Mesenchymal stem cell (in vitro differentiated cells and primary cell): ENCODE measurements at regions not wholly inside any gene's neighbourhood (a gene's known extent, or its start where the extent isn't known, plus 50 kb on each side); places are given as distances from the start of the nearest gene placed in this dataset.

Experiments
- DNase-seq: peaks from one replicate; pipeline ENCODE4 v3.0.0-alpha.2; 2013
- H2AFZ ChIP-seq: one replicate; pipeline ENCODE4 v1.6.1; 2013; ENCODE audit warnings: low read depth, mild to moderate bottlenecking, control low read depth, inconsistent platforms, low read length, moderate library complexity
- H2AK5ac ChIP-seq: 2 replicates; pipeline ENCODE4 v1.6.1; 2013; ENCODE audit warnings: low read length, moderate library complexity, mild to moderate bottlenecking, inconsistent platforms; ENCODE audit not compliant: severe bottlenecking
- H2BK120ac ChIP-seq: one replicate; pipeline ENCODE4 v1.6.1; 2013; ENCODE audit warnings: low read depth, mild to moderate bottlenecking, inconsistent platforms, low read length, moderate library complexity
- H2BK12ac ChIP-seq, 2 experiments: one replicate each; pipeline ENCODE4 v1.6.1; 2013; ENCODE audit warnings: inconsistent platforms in 2 of 2, low read length in 2 of 2, mild to moderate bottlenecking in 2 of 2, moderate library complexity in 2 of 2, control low read depth in 1 of 2
- H2BK15ac ChIP-seq: one replicate; pipeline ENCODE4 v1.6.1; 2013; ENCODE audit warnings: mild to moderate bottlenecking, low read depth, inconsistent platforms; ENCODE audit not compliant: poor library complexity, severe bottlenecking
- H2BK5ac ChIP-seq: 2 replicates; pipeline ENCODE4 v1.6.1; 2013; ENCODE audit warnings: low read depth, mild to moderate bottlenecking, low read length, control low read depth, inconsistent platforms; ENCODE audit not compliant: poor library complexity, severe bottlenecking
- H3K14ac ChIP-seq, 2 experiments: one replicate each; pipeline ENCODE4 v1.6.1; 2013; ENCODE audit warnings: inconsistent platforms in 2 of 2, low read length in 2 of 2, control low read depth in 1 of 2, mild to moderate bottlenecking in 1 of 2, moderate library complexity in 1 of 2
- H3K18ac ChIP-seq, 2 experiments: one replicate each; pipeline ENCODE4 v1.6.1; 2013; ENCODE audit warnings: inconsistent platforms in 2 of 2, low read length in 2 of 2, control low read depth in 1 of 2, low read depth in 1 of 2, mild to moderate bottlenecking in 1 of 2
- H3K23ac ChIP-seq, 2 experiments: one replicate each; pipeline ENCODE4 v1.6.1; 2013; ENCODE audit warnings: inconsistent platforms in 2 of 2, low read length in 2 of 2, mild to moderate bottlenecking in 2 of 2, moderate library complexity in 2 of 2, control low read depth in 1 of 2
- H3K27ac ChIP-seq: 2 replicates; pipeline ENCODE4 v1.5.1; 2013; ENCODE audit warnings: mild to moderate bottlenecking, moderate library complexity, low read length, control low read depth, inconsistent platforms; ENCODE audit not compliant: poor library complexity, severe bottlenecking
- H3K27me3 ChIP-seq, 2 experiments: 2 replicates each; pipeline versions ENCODE4 v1.6.1 to v1.7.0; 2013; ENCODE audit warnings: low read length in 2 of 2, mild to moderate bottlenecking in 2 of 2, moderate library complexity in 2 of 2, control low read depth in 1 of 2, inconsistent platforms in 1 of 2; ENCODE audit not compliant: control insufficient read depth in 1 of 2, insufficient read depth in 1 of 2
- H3K36me3 ChIP-seq, 2 experiments: 2 replicates each; pipeline versions ENCODE4 v1.6.1 to v1.7.0; 2013; ENCODE audit warnings: low read length in 2 of 2, control low read depth in 1 of 2, inconsistent platforms in 1 of 2, low read depth in 1 of 2, mild to moderate bottlenecking in 1 of 2; ENCODE audit not compliant: insufficient read depth in 2 of 2, control insufficient read depth in 1 of 2
- H3K4ac ChIP-seq, 2 experiments: one replicate each; pipeline ENCODE4 v1.6.1; 2013; ENCODE audit warnings: inconsistent platforms in 2 of 2, low read length in 2 of 2, mild to moderate bottlenecking in 2 of 2, moderate library complexity in 2 of 2, control low read depth in 1 of 2, low read depth in 1 of 2
- H3K4me1 ChIP-seq: 2 replicates; pipeline ENCODE4 v1.6.1; 2013; ENCODE audit warnings: low read depth, low read length, control low read depth; ENCODE audit not compliant: control insufficient read depth, insufficient read depth
- H3K4me2 ChIP-seq: 2 replicates; pipeline ENCODE4 v1.6.1; 2013; ENCODE audit warnings: low read length, mild to moderate bottlenecking, inconsistent platforms; ENCODE audit not compliant: poor library complexity, severe bottlenecking
- H3K4me3 ChIP-seq, 2 experiments: 2 replicates each; pipeline versions ENCODE4 v1.5.1 to v1.7.0; 2013; ENCODE audit warnings: low read length in 2 of 2, mild to moderate bottlenecking in 2 of 2, control low read depth in 1 of 2, low read depth in 1 of 2; ENCODE audit not compliant: insufficient read depth in 1 of 2
- H3K79me1 ChIP-seq: replicated peaks from 2 replicates; pipeline ENCODE4 v1.6.1; 2013; ENCODE audit warnings: mild to moderate bottlenecking, control low read depth, low read length, inconsistent platforms; ENCODE audit not compliant: poor library complexity, severe bottlenecking
- H3K9ac ChIP-seq: 2 replicates; pipeline ENCODE4 v1.7.0; 2013; ENCODE audit warnings: mild to moderate bottlenecking, low read length, moderate library complexity
- H3K9me3 ChIP-seq: 2 replicates; pipeline ENCODE4 v1.7.0; 2013; ENCODE audit warnings: mild to moderate bottlenecking, low read length; ENCODE audit not compliant: control insufficient read depth
- H4K8ac ChIP-seq: one replicate; pipeline ENCODE4 v1.6.1; 2013; ENCODE audit warnings: inconsistent platforms, mild to moderate bottlenecking, low read length, moderate library complexity
- H4K91ac ChIP-seq: one replicate; pipeline ENCODE4 v1.6.1; 2013; ENCODE audit warnings: mild to moderate bottlenecking, low read length, inconsistent platforms
- WGBS: methylation state at CpG from one replicate; pipeline ENCODE4 v1.1.7; 2013; ENCODE audit warnings: mixed read lengths; 5-methylcytosine and 5-hydroxymethylcytosine counted together

GRCh38 chr4:14221176-14221575, 593.7 kb upstream of the BOD1L1 start:
- no peak overlapping the region for H3K27ac ChIP-seq
- no peak overlapping the region for H2AFZ ChIP-seq
- 79% methylated on average over 3 of the region's 3 CpGs for whole genome bisulfite sequencing
- H3K4me1 ChIP-seq = no peaks in the 10 kb centered on the region
- H4K8ac ChIP-seq = no peak overlapping the region
- no peak overlapping the region for H3K9ac ChIP-seq
- H2BK120ac ChIP-seq = no peak overlapping the region
- no peak overlapping the region for H3K14ac ChIP-seq
- no peaks in the 10 kb centered on the region for H3K9me3 ChIP-seq
- H3K79me1 ChIP-seq = no peaks in the 10 kb centered on the region
- no peak for DNase-seq
- no peak overlapping the region for H2BK5ac ChIP-seq
- no peaks in the 10 kb centered on the region for H3K27me3 ChIP-seq
- H3K18ac ChIP-seq = no peak overlapping the region
- no peak overlapping the region for H3K4me3 ChIP-seq
- H3K23ac ChIP-seq = no peak overlapping the region
- no peak overlapping the region for H4K91ac ChIP-seq
- H2AK5ac ChIP-seq = no peak overlapping the region
- H3K4ac ChIP-seq = no peak overlapping the region
- no peak overlapping the region for H2BK12ac ChIP-seq
- no peak overlapping the region for H2BK15ac ChIP-seq
- H3K4me2 ChIP-seq = no peak overlapping the region
- no peaks in the 10 kb centered on the region for H3K36me3 ChIP-seq

- H2AFZ ChIP-seq = no peak overlapping the region
- WGBS = 74% methylated on average over 4 of the region's 4 CpGs
- H2BK15ac ChIP-seq = no peak overlapping the region
These were observed 595.0 kb upstream of the BOD1L1 start for GRCh38 chr4:14222377-14223029.

DNA sequence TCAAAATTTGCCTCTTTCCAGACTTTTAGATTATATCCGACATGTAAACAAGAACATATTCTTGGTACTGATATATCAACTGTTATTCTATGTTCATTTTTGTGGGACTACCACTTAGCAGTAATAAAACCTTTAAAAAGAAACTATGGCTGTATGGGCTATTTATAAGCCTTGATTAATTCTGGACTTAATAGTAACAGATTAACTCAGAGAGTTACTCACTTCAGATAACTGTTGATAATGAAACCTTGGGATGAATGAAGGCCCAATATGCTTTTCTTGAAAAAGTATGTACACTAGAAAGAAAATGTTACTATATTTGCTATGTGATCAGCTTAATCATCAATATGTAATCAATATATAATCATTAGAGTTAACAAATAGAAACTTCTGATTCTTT, 595.9 kb upstream of the BOD1L1 start:
- H3K18ac ChIP-seq = no peak overlapping the region
- H2BK12ac ChIP-seq = no peak overlapping the region
- H2BK15ac ChIP-seq = no peak overlapping the region
- H3K36me3 ChIP-seq = no peaks in the 10 kb centered on the region
- H4K91ac ChIP-seq = no peak overlapping the region
- H3K4me3 ChIP-seq = no peak overlapping the region
- no peaks in the 10 kb centered on the region for H3K4me1 ChIP-seq
- no peak overlapping the region for H2BK120ac ChIP-seq
- H3K4ac ChIP-seq = no peak overlapping the region
- no peak for DNase-seq
- H3K14ac ChIP-seq = no peak overlapping the region
- no peak overlapping the region for H3K9ac ChIP-seq
- H2AFZ ChIP-seq = no peak overlapping the region
- no peaks in the 10 kb centered on the region for H3K9me3 ChIP-seq
- no peak overlapping the region for H2BK5ac ChIP-seq
- no peak overlapping the region for H4K8ac ChIP-seq
- no peak overlapping the region for H2AK5ac ChIP-seq
- no CpG with 5 or more reads among the region's 1 CpG for WGBS
- no peaks in the 10 kb centered on the region for H3K27me3 ChIP-seq
- no peaks in the 10 kb centered on the region for H3K79me1 ChIP-seq
- no peak overlapping the region for H3K27ac ChIP-seq
- H3K23ac ChIP-seq = no peak overlapping the region
- H3K4me2 ChIP-seq = no peak overlapping the region

More at GRCh38 chr4:14222377-14223029, 595.0 kb upstream of the BOD1L1 start:
- Histone ChIP-seq H3K27ac (no peak overlapping the region), H3K4me2 (no peak overlapping the region), H3K14ac (no peak overlapping the region), H2BK120ac (no peak overlapping the region), H3K4ac (no peak overlapping the region), H3K36me3 (no peaks in the 10 kb centered on the region), H2BK5ac (no peak overlapping the region), H4K8ac (no peak overlapping the region), H3K27me3 (no peaks in the 10 kb centered on the region), H3K18ac (no peak overlapping the region), H3K4me3 (no peak overlapping the region), H4K91ac (no peak overlapping the region), H3K9ac (no peak overlapping the region), H3K23ac (no peak overlapping the region), H3K9me3 (no peaks in the 10 kb centered on the region), H3K4me1 (no peaks in the 10 kb centered on the region), H2BK12ac (no peak overlapping the region), H3K79me1 (no peaks in the 10 kb centered on the region), H2AK5ac (no peak overlapping the region)
- DNase-seq = no peak

DNA sequence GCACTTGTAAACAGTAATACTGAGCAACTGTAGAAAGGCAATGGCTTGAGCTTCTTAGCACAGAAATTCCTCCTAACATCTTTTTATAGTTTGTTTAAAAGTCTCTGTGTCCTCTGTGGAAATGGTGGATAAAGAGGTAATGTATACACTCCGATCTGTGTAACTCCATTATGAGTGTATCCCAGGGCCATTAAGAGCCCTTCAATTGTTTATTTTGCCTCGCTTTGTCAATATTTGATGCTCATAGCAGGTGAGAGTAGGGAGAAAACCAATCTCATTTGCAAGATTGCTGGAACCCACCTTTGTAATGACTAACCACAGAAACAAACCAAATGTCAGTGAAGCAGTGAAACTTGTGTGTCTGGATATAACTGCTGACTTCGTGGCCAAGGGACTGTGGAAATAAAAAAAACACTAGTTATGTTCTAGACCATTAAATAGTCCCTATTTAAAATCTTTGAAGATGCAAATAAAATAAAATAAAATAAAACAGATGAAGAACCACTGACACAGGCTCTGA, 598.2 kb upstream of the BOD1L1 start:
- Histone ChIP-seq H3K9ac (no peak overlapping the region), H4K8ac (no peak overlapping the region), H2BK12ac (no peak overlapping the region), H3K27me3 (no peaks in the 10 kb centered on the region), H3K9me3 (no peaks in the 10 kb centered on the region), H3K14ac (no peak overlapping the region), H3K4me1 (no peaks in the 10 kb centered on the region), H2BK5ac (no peak overlapping the region), H3K4me2 (no peak overlapping the region), H2BK120ac (no peak overlapping the region), H3K18ac (no peak overlapping the region), H2BK15ac (no peak overlapping the region), H3K36me3 (no peaks in the 10 kb centered on the region), H3K4ac (no peak overlapping the region), H3K23ac (no peak overlapping the region), H2AFZ (no peak overlapping the region), H3K79me1 (no peaks in the 10 kb centered on the region), H3K4me3 (no peak overlapping the region), H3K27ac (no peak overlapping the region), H4K91ac (no peak overlapping the region), H2AK5ac (no peak overlapping the region)
- DNase-seq = no peak
- WGBS = 83% methylated on average over 1 of the region's 3 CpGs
